22Rv1 (cell line): ENCODE measurements at regions not wholly inside any gene's neighbourhood (a gene's known extent, or its start where the extent isn't known, plus 50 kb on each side); places are given as distances from the start of the nearest gene placed in this dataset.

Source experiments
- H3K27ac ChIP-seq: fragments of 450-650 bp; 2 replicates; pipeline ENCODE4 v1.5.1; 2017
- CTCF ChIP-seq: fragments of 450-650 bp; IDR thresholded peaks from 2 replicates; pipeline ENCODE4 v1.5.1; 2017; ENCODE audit warnings: mild to moderate bottlenecking
- ZFX ChIP-seq: fragments of 450-650 bp; IDR thresholded peaks from 2 replicates; pipeline ENCODE4 v1.6.1; 2017; ENCODE audit warnings: antibody characterized with exemption, borderline replicate concordance

- TF ChIP-seq ZFX (no peak), CTCF (no peak)
- no peak overlapping the region for H3K27ac ChIP-seq
Measured at GRCh38 chr3:89571707-89572106, 464.3 kb downstream of the EPHA3 start.

- TF ChIP-seq CTCF: no peak
- TF ChIP-seq ZFX: no peak
- no peak overlapping the region for H3K27ac ChIP-seq
Measured at GRCh38 chr3:89572261-89572660, 464.8 kb downstream of the EPHA3 start.

- no peak for TF ChIP-seq ZFX
- TF ChIP-seq CTCF: no peak
- no peak overlapping the region for H3K27ac ChIP-seq
Measured at GRCh38 chr3:89576417-89576816, 469.0 kb downstream of the EPHA3 start.

- TF ChIP-seq CTCF (no peak), ZFX (no peak)
- H3K27ac ChIP-seq: no peak overlapping the region
Measured at GRCh38 chr3:89577637-89578530, 470.5 kb downstream of the EPHA3 start.

- TF ChIP-seq CTCF (no peak), ZFX (no peak)
- H3K27ac ChIP-seq: no peak overlapping the region
Measured at GRCh38 chr3:89580859-89581258, 473.4 kb downstream of the EPHA3 start.

- H3K27ac ChIP-seq: no peak overlapping the region
- TF ChIP-seq ZFX (no peak), CTCF (no peak)
Measured at GRCh38 chr3:89584398-89584797, 477.0 kb downstream of the EPHA3 start.

GRCh38 chr3:89586256-89586655 lies 478.8 kb downstream of the EPHA3 start:
- no peak overlapping the region for H3K27ac ChIP-seq
- TF ChIP-seq CTCF (no peak), ZFX (no peak)
